H9 (cell line): ENCODE measurements at regions not wholly inside any gene's neighbourhood (a gene's known extent, or its start where the extent isn't known, plus 50 kb on each side); places are given as distances from the start of the nearest gene placed in this dataset.

Experiments used
- DNase-seq: peaks from one replicate; pipeline ENCODE4 v3.0.0-alpha.2; 2017
- H2AFZ ChIP-seq: one replicate; pipeline ENCODE4 v1.6.1; 2013; ENCODE audit warnings: mild to moderate bottlenecking, low read length, control low read depth, moderate library complexity
- H2AK5ac ChIP-seq: 2 replicates; pipeline ENCODE4 v1.6.1; 2013; ENCODE audit warnings: low read length, control low read depth, mixed read lengths; ENCODE audit not compliant: insufficient read length
- H2BK120ac ChIP-seq: one replicate; pipeline ENCODE4 v1.6.1; 2013; ENCODE audit warnings: low read depth, mild to moderate bottlenecking, low read length, control low read depth, inconsistent platforms; ENCODE audit not compliant: poor library complexity, severe bottlenecking
- H2BK12ac ChIP-seq: 2 replicates; pipeline ENCODE4 v1.6.1; 2013; ENCODE audit warnings: low read length, control low read depth, mixed read lengths, low read depth; ENCODE audit not compliant: insufficient read length
- H2BK15ac ChIP-seq: 2 replicates; pipeline ENCODE4 v1.6.1; 2013; ENCODE audit warnings: low read depth, low read length, control low read depth
- H2BK20ac ChIP-seq: one replicate; pipeline ENCODE4 v1.6.1; 2013; ENCODE audit warnings: low read depth, mild to moderate bottlenecking, low read length, control low read depth, inconsistent platforms; ENCODE audit not compliant: poor library complexity, severe bottlenecking
- H2BK5ac ChIP-seq: 2 replicates; pipeline ENCODE4 v1.6.1; 2013; ENCODE audit warnings: low read length, control low read depth, mixed read lengths; ENCODE audit not compliant: insufficient read length
- H3K14ac ChIP-seq: 2 replicates; pipeline ENCODE4 v1.6.1; 2013; ENCODE audit warnings: low read length, control low read depth; ENCODE audit not compliant: insufficient read depth
- H3K18ac ChIP-seq: 2 replicates; pipeline ENCODE4 v1.6.1; 2013; ENCODE audit warnings: low read depth, mild to moderate bottlenecking, mixed read lengths, low read length, control low read depth; ENCODE audit not compliant: insufficient read length
- H3K23ac ChIP-seq: 2 replicates; pipeline ENCODE4 v1.6.1; 2013; ENCODE audit warnings: low read length, control low read depth, mixed read lengths, low read depth; ENCODE audit not compliant: insufficient read length
- H3K23me2 ChIP-seq: 2 replicates; pipeline ENCODE4 v1.6.1; 2013; ENCODE audit warnings: low read depth, mild to moderate bottlenecking, mixed read lengths, low read length, control low read depth; ENCODE audit not compliant: insufficient read length, poor library complexity, severe bottlenecking
- H3K27ac ChIP-seq: 2 replicates; pipeline ENCODE4 v1.5.1; 2013; ENCODE audit warnings: low read length, control low read depth, mixed read lengths, low read depth; ENCODE audit not compliant: insufficient read length
- H3K27me3 ChIP-seq: 2 replicates; pipeline ENCODE4 v1.6.1; 2013; ENCODE audit warnings: low read length, control low read depth, inconsistent platforms; ENCODE audit not compliant: insufficient read depth
- H3K4ac ChIP-seq: 2 replicates; pipeline ENCODE4 v1.6.1; 2013; ENCODE audit warnings: low read depth, mild to moderate bottlenecking, control low read depth, inconsistent platforms, low read length, moderate library complexity
- H3K4me1 ChIP-seq: 2 replicates; pipeline ENCODE4 v1.6.1; 2013; ENCODE audit warnings: low read length, control low read depth, inconsistent platforms; ENCODE audit not compliant: insufficient read depth
- H3K4me2 ChIP-seq: 2 replicates; pipeline ENCODE4 v1.6.1; 2013; ENCODE audit warnings: low read length, control low read depth, mixed read lengths; ENCODE audit not compliant: insufficient read length, insufficient read depth
- H3K56ac ChIP-seq: 2 replicates; pipeline ENCODE4 v1.6.1; 2013; ENCODE audit warnings: low read depth, mild to moderate bottlenecking, mixed read lengths, low read length, control low read depth; ENCODE audit not compliant: insufficient read length
- H3K79me1 ChIP-seq: 2 replicates; pipeline ENCODE4 v1.6.1; 2013; ENCODE audit warnings: low read depth, mild to moderate bottlenecking, moderate library complexity, low read length, control low read depth, inconsistent platforms; ENCODE audit not compliant: insufficient read depth, poor library complexity, severe bottlenecking
- H3K79me2 ChIP-seq: 2 replicates; pipeline ENCODE4 v1.6.1; 2013; ENCODE audit warnings: low read length, control low read depth, inconsistent platforms; ENCODE audit not compliant: insufficient read depth
- H3K9ac ChIP-seq: 2 replicates; pipeline ENCODE4 v1.6.1; 2013; ENCODE audit warnings: low read length, control low read depth, mixed read lengths; ENCODE audit not compliant: insufficient read length; ENCODE audit errors: extremely low read depth
- H3K9me3 ChIP-seq: one replicate; pipeline ENCODE4 v1.6.1; 2013; ENCODE audit warnings: low read depth, low read length, inconsistent platforms; ENCODE audit not compliant: control insufficient read depth
- H3T11ph ChIP-seq: one replicate; pipeline ENCODE4 v1.6.1; 2013; ENCODE audit warnings: mild to moderate bottlenecking, low read length, control low read depth, inconsistent platforms
- H4K20me1 ChIP-seq: one replicate; pipeline ENCODE4 v1.6.1; 2013; ENCODE audit not compliant: control insufficient read depth, insufficient read length, insufficient read depth
- H4K5ac ChIP-seq: 2 replicates; pipeline ENCODE4 v1.6.1; 2013; ENCODE audit warnings: low read depth, mild to moderate bottlenecking, mixed read lengths, low read length, control low read depth; ENCODE audit not compliant: insufficient read length
- H4K8ac ChIP-seq: replicated peaks from 2 replicates; pipeline ENCODE4 v1.6.1; 2013; ENCODE audit warnings: low read length, control low read depth, mixed read lengths, low read depth; ENCODE audit not compliant: insufficient read length
- H4K91ac ChIP-seq: 2 replicates; pipeline ENCODE4 v1.6.1; 2013; ENCODE audit warnings: low read depth, mild to moderate bottlenecking, moderate library complexity, mixed read lengths, low read length, control low read depth; ENCODE audit not compliant: insufficient read length
- H3K27ac Mint-ChIP-seq, 3 experiments: 2 replicates in 2 of 3; 3 replicates in 1 of 3; pipeline ENCODE4 v1.8.0; 2020 to 2021; ENCODE audit warnings: mixed read lengths in 3 of 3, mild to moderate bottlenecking in 1 of 3, moderate library complexity in 1 of 3
- H3K27me3 Mint-ChIP-seq: 2 replicates; pipeline ENCODE4 v1.8.0; 2021; ENCODE audit warnings: low read depth, mild to moderate bottlenecking, moderate library complexity, mixed read lengths
- H3K36me3 Mint-ChIP-seq, 3 experiments: 2 replicates in 2 of 3; 3 replicates in 1 of 3; pipeline ENCODE4 v1.8.0; 2020 to 2021; ENCODE audit warnings: low read depth in 3 of 3, mixed read lengths in 3 of 3; ENCODE audit not compliant: insufficient read depth in 1 of 3
- H3K4me1 Mint-ChIP-seq, 2 experiments: 2 replicates each; pipeline ENCODE4 v1.8.0; 2020; ENCODE audit warnings: mixed read lengths in 2 of 2
- H3K4me3 Mint-ChIP-seq, 2 experiments: 2 replicates in 1 of 2; 3 replicates in 1 of 2; pipeline ENCODE4 v1.8.0; 2020 to 2021; ENCODE audit warnings: mild to moderate bottlenecking in 2 of 2, mixed read lengths in 2 of 2, moderate library complexity in 1 of 2
- H3K9me3 Mint-ChIP-seq, 2 experiments: 2 replicates in 1 of 2; 3 replicates in 1 of 2; pipeline ENCODE4 v1.8.0; 2020; ENCODE audit warnings: mild to moderate bottlenecking in 2 of 2, mixed read lengths in 2 of 2, moderate library complexity in 1 of 2
- CTCF ChIP-seq: fragments of 200-600 bp; sonication (generic); conservative IDR thresholded peaks from 3 replicates; pipeline ENCODE4 v1.8.0; 2021; ENCODE audit warnings: antibody characterized with exemption, mild to moderate bottlenecking
- WGBS: extraction: QIAGEN DNeasy Blood & Tissue Kit; methylation state at CpG from one replicate; pipeline ENCODE4 v1.1.7; 2013; ENCODE audit warnings: missing lambda C conversion rate, low lambda C conversion rate, mixed read lengths; ENCODE audit not compliant: insufficient read length; ENCODE audit errors: extremely low coverage; 5-methylcytosine and 5-hydroxymethylcytosine counted together

- Histone ChIP-seq H2AFZ (no peak overlapping the region), H2BK12ac (no peak overlapping the region), H2AK5ac (no peak overlapping the region), H3T11ph (no peak overlapping the region), H2BK120ac (no peak overlapping the region), H3K4ac (no peak overlapping the region), H4K91ac (no peak overlapping the region), H3K18ac (no peak overlapping the region), H2BK5ac (no peak overlapping the region), H3K4me1 (no peaks in the 10 kb centered on the region), H3K23ac (no peak overlapping the region), H3K79me2 (no peaks in the 10 kb centered on the region), H3K79me1 (no peaks in the 10 kb centered on the region), H3K4me2 (no peak overlapping the region), H4K8ac (no peak overlapping the region), H4K20me1 (no peaks in the 10 kb centered on the region), H3K9ac (no peak overlapping the region), H3K27me3 (no peaks in the 10 kb centered on the region), H3K9me3 (no peaks in the 10 kb centered on the region), H3K23me2 (no peaks in the 10 kb centered on the region), H2BK20ac (no peak overlapping the region), H3K56ac (no peak overlapping the region), H4K5ac (no peak overlapping the region), H3K27ac (no peak overlapping the region), H3K14ac (no peak overlapping the region), H2BK15ac (no peak overlapping the region)
- Mint-ChIP-seq H3K9me3 (no peaks in the 10 kb centered on the region), H3K27ac (no peak overlapping the region; a peak in 1 of 7 replicates), H3K36me3 (no peaks in the 10 kb centered on the region), H3K27me3 (no peaks in the 10 kb centered on the region; the same call in 1 of the 2 replicates), H3K4me3 (no peak overlapping the region; a peak in 1 of 5 replicates), H3K4me1 (peaks cover 0 to 4% of the 10 kb centered on the region in 2 experiments; a peak in 2 of 4 replicates)
- no CpG with 5 or more reads among the region's 7 CpGs for WGBS
- TF ChIP-seq CTCF, result no peak
- DNase-seq, result no peak
These were observed 432.2 kb upstream of the ZNF507 start for GRCh38 chr19:31913103-31913661.
